A673 (cell line): ENCODE measurements at regions not wholly inside any gene's neighbourhood (a gene's known extent, or its start where the extent isn't known, plus 50 kb on each side); places are given as distances from the start of the nearest gene placed in this dataset.

ENCODE experiments used
- BruUV-seq: library from RNA; stranded (reverse); fragments of 400-500 nt; replicated peaks from 2 replicates; lab custom pipeline; 2021; lab: Mats Ljungman, UMichigan
- CTCF ChIA-PET: fragments of 300-600 bp; sonication (Branson Sonifier 250); formaldehyde crosslinking; loops from one replicate; lab custom pipeline; 2022; ENCODE audit warnings: antibody characterized with exemption; lab: Charles Lee
- POLR2A ChIA-PET: fragments of 300-600 bp; sonication (Branson Sonifier 250); formaldehyde crosslinking; loops from one replicate; lab custom pipeline; 2022; ENCODE audit warnings: antibody characterized with exemption; ENCODE audit not compliant: low non-redundant PET; lab: Charles Lee
- DNase-seq: peaks from one replicate; pipeline ENCODE4 v3.0.0-alpha.2; 2015; ENCODE audit warnings: low spot score
- H3K27ac ChIP-seq: fragments of 200-600 bp; sonication (generic); 2 replicates; pipeline ENCODE4 v1.5.1; 2016; ENCODE audit warnings: mixed run types, low read depth, mild to moderate bottlenecking, mixed read lengths, antibody characterized with exemption, low read length; ENCODE audit not compliant: poor library complexity, severe bottlenecking
- H3K27me3 ChIP-seq: fragments of 200-600 bp; sonication (generic); replicated peaks from 2 replicates; pipeline ENCODE4 v1.6.1; 2017; ENCODE audit warnings: mixed run types, low read depth, mild to moderate bottlenecking, mixed read lengths, antibody characterized with exemption, low read length; ENCODE audit not compliant: insufficient read depth, poor library complexity
- H3K36me3 ChIP-seq: fragments of 200-600 bp; sonication (generic); 2 replicates; pipeline ENCODE4 v1.6.1; 2016; ENCODE audit warnings: mixed run types, mild to moderate bottlenecking, mixed read lengths, antibody characterized with exemption, low read length; ENCODE audit not compliant: insufficient read depth, poor library complexity, severe bottlenecking
- H3K4me1 ChIP-seq: fragments of 200-600 bp; sonication (generic); 2 replicates; pipeline ENCODE4 v1.6.1; 2017; ENCODE audit warnings: mixed run types, mild to moderate bottlenecking, mixed read lengths, antibody characterized with exemption, low read length; ENCODE audit not compliant: insufficient read depth, poor library complexity, severe bottlenecking
- H3K4me3 ChIP-seq: fragments of 200-600 bp; sonication (generic); 2 replicates; pipeline ENCODE4 v1.5.1; 2016; ENCODE audit warnings: low read depth, mixed run types, mild to moderate bottlenecking, mixed read lengths, low read length; ENCODE audit not compliant: poor library complexity, severe bottlenecking
- H3K9me3 ChIP-seq: fragments of 200-600 bp; sonication (generic); 2 replicates; pipeline ENCODE4 v1.6.1; 2016; ENCODE audit warnings: mixed run types, low read depth, mild to moderate bottlenecking, mixed read lengths, antibody characterized with exemption, low read length; ENCODE audit not compliant: poor library complexity, severe bottlenecking
- CTCF ChIP-seq: fragments of 300-800, 200-600 bp; sonication (generic); conservative IDR thresholded peaks from 2 replicates; pipeline ENCODE4 v1.5.1; 2017; ENCODE audit warnings: low read depth, mild to moderate bottlenecking, antibody characterized with exemption, low read length, moderate library complexity, mixed read lengths
- EZH2 ChIP-seq: fragments of 200-600 bp; sonication (generic); IDR thresholded peaks from 2 replicates; pipeline ENCODE4 v1.6.1; 2017; ENCODE audit warnings: borderline replicate concordance, low read depth, mild to moderate bottlenecking, mixed read lengths, antibody characterized with exemption, low read length; ENCODE audit not compliant: poor library complexity, severe bottlenecking
- intact Hi-C: fragments of 100-400 bp; cut with micrococcal nuclease; formaldehyde crosslinking; loops from one replicate; pipeline ENCODE4 v1.10.0; 2022; ENCODE audit not compliant: unreplicated experiment

- Histone ChIP-seq H3K9me3 (no peaks in the 10 kb centered on the region), H3K36me3 (no peaks in the 10 kb centered on the region), H3K27me3 (peaks cover 6% of the 10 kb centered on the region), H3K27ac (no peak overlapping the region), H3K4me3 (no peak overlapping the region), H3K4me1 (no peaks in the 10 kb centered on the region)
- ChIA-PET POLR2A (no interaction called here), CTCF (no interaction called here)
- no peak for DNase-seq
- no TSS peak for BruUV-seq
- TF ChIP-seq CTCF = no peak
- TF ChIP-seq EZH2 = no peak
- intact Hi-C loops = no loop called here
Observed at GRCh38 chr9:113746486-113746885, 129.6 kb upstream of the ZNF618 start.

GRCh38 chr9:113748135-113748534, 128.0 kb upstream of the ZNF618 start:
- Histone ChIP-seq H3K27me3 (peaks cover 9% of the 10 kb centered on the region), H3K27ac (no peak overlapping the region), H3K9me3 (no peaks in the 10 kb centered on the region), H3K36me3 (no peaks in the 10 kb centered on the region), H3K4me1 (no peaks in the 10 kb centered on the region), H3K4me3 (no peak overlapping the region)
- DNase-seq = no peak
- CTCF ChIA-PET = no interaction called here
- intact Hi-C loops = no loop called here
- no TSS peak for BruUV-seq
- TF ChIP-seq CTCF = no peak
- TF ChIP-seq EZH2 = no peak
- POLR2A ChIA-PET = no interaction called here

- no peaks in the 10 kb centered on the region for H3K4me1 ChIP-seq
- POLR2A ChIA-PET = no interaction called here
- no peaks in the 10 kb centered on the region for H3K9me3 ChIP-seq
- no TSS peak for BruUV-seq
- no peak overlapping the region for H3K27ac ChIP-seq
- no peaks in the 10 kb centered on the region for H3K36me3 ChIP-seq
- DNase-seq = no peak
- no peak overlapping the region for H3K4me3 ChIP-seq
- peaks cover 9% of the 10 kb centered on the region for H3K27me3 ChIP-seq
- intact Hi-C loops = no loop called here
- CTCF ChIA-PET = no interaction called here
- TF ChIP-seq EZH2 = no peak
- TF ChIP-seq CTCF = no peak
Observed at GRCh38 chr9:113753398-113754119, 122.5 kb upstream of the ZNF618 start.
